ENCODE measurements at regions not wholly inside any gene's neighbourhood (a gene's known extent, or its start where the extent isn't known, plus 50 kb on each side); places are given as distances from the start of the nearest gene placed in this dataset.

- Histone ChIP-seq H3K4me3 (replicated peaks in 1 of 3; ENCODE audit: low read depth in 2 of 3, low read length in 3 of 3) (no peak overlapping the region), H3K4me1 (ENCODE audit: control insufficient read depth in 1 of 2, insufficient read depth in 2 of 2, low read length in 2 of 2) (peaks cover 9% of the 10 kb centered on the region in 2 donors), H4K20me1 (ENCODE audit: insufficient read depth, low read length) (no peaks in the 10 kb centered on the region), H3K27ac (ENCODE audit: low read depth in 1 of 2, low read length in 2 of 2) (no peak overlapping the region), H3K4me2 (replicated peaks; ENCODE audit: extremely low read depth, low read length, poor library complexity, severe bottlenecking) (no peak overlapping the region), H3K9ac (ENCODE audit: insufficient read depth, low read length, poor library complexity, severe bottlenecking) (no peak overlapping the region), H3K36me3 (replicated peaks in 1 of 2; ENCODE audit: control insufficient read depth in 1 of 2, insufficient read depth in 2 of 2, low read length in 2 of 2) (no peaks in the 10 kb centered on the region), H3K27me3 (ENCODE audit: control insufficient read depth in 2 of 2, insufficient read depth in 2 of 2, low read length in 2 of 2) (peaks cover 8 to 26% of the 10 kb centered on the region in 2 donors), H2AFZ (ENCODE audit: insufficient read depth, low read depth, low read length, poor library complexity, severe bottlenecking) (no peak overlapping the region), H3K9me3 (replicated peaks in 1 of 2; ENCODE audit: control insufficient read depth in 1 of 2, insufficient read depth in 1 of 2, low read length in 2 of 2) (no peaks in the 10 kb centered on the region), H3K79me2 (ENCODE audit: insufficient read depth, low read length) (no peaks in the 10 kb centered on the region)
- Mint-ChIP-seq H3K27me3 (ENCODE audit: low read depth in 3 of 3) (peaks cover 15 to 34% (median 31%) of the 10 kb centered on the region in 3 donors), H3K36me3 (no peaks in the 10 kb centered on the region), H3K9me3 (peaks cover 0 to 8% (median 0%) of the 10 kb centered on the region in 7 donors), H3K27ac (no peak overlapping the region), H3K4me1 (peaks cover 10% of the 10 kb centered on the region), H3K4me3 (peak overlapping the region in 1 of 2 donors; percentile 59)
- intact Hi-C loops (cut with micrococcal nuclease): loop anchor here (2.0 to 10.0 kb wide), 5 partner anchors 96 to 701 kb away; partner anchors contain the start of genes FNDC8 (in 1 of the 2) and RAD51D (in 1 of the 2)
- WGBS (ENCODE audit: insufficient coverage): 43% methylated on average over 2 of the region's 3 CpGs
- no peak for DNase-seq
- TF ChIP-seq CTCF (IDR thresholded peaks at IDR 0.05): no peak
Observed at GRCh38 chr17:34420900-34421299, 57.9 kb upstream of the CCL1 start.

DNA sequence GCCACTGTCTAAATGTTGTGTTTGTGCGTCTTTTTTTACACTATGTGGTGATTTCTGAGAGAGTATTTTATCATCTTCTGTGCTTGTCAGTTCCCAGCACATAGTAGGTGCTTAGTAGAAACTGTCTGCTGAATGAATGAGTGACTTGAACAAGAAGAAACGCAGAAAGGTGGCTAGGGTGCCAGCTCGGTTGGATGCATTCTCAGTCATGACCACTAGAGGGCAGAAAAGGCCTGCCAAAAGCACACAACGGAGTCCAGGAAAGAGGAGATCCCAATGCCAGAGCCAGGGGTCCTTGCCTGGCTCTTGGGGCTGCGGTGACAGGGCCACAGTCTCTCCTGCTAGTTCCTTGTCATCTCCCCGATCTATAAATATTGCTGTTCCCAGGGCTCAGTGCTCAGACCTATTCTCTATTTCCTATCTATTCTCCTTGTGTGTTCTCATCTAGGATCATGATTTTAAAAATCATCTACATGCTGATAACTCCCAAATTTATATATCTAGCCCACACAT, 57.3 kb upstream of the CCL1 start:
- Histone ChIP-seq H2AFZ (ENCODE audit: insufficient read depth, low read depth, low read length, poor library complexity, severe bottlenecking) (no peak overlapping the region), H3K27me3 (ENCODE audit: control insufficient read depth in 2 of 2, insufficient read depth in 2 of 2, low read length in 2 of 2) (peaks cover 6 to 21% of the 10 kb centered on the region in 2 donors), H3K79me2 (ENCODE audit: insufficient read depth, low read length) (no peaks in the 10 kb centered on the region), H3K4me2 (replicated peaks; ENCODE audit: extremely low read depth, low read length, poor library complexity, severe bottlenecking) (no peak overlapping the region), H3K4me1 (ENCODE audit: control insufficient read depth in 1 of 2, insufficient read depth in 2 of 2, low read length in 2 of 2) (peaks cover 9% of the 10 kb centered on the region in 2 donors), H3K9me3 (replicated peaks in 1 of 2; ENCODE audit: control insufficient read depth in 1 of 2, insufficient read depth in 1 of 2, low read length in 2 of 2) (no peaks in the 10 kb centered on the region), H3K27ac (ENCODE audit: low read depth in 1 of 2, low read length in 2 of 2) (no peak overlapping the region), H4K20me1 (ENCODE audit: insufficient read depth, low read length) (no peaks in the 10 kb centered on the region), H3K9ac (ENCODE audit: insufficient read depth, low read length, poor library complexity, severe bottlenecking) (no peak overlapping the region), H3K4me3 (replicated peaks in 1 of 3; ENCODE audit: low read depth in 2 of 3, low read length in 3 of 3) (no peak overlapping the region), H3K36me3 (replicated peaks in 1 of 2; ENCODE audit: control insufficient read depth in 1 of 2, insufficient read depth in 2 of 2, low read length in 2 of 2) (no peaks in the 10 kb centered on the region)
- Mint-ChIP-seq H3K4me1 (peaks cover 10% of the 10 kb centered on the region), H3K4me3 (no peak overlapping the region), H3K9me3 (peaks cover 0 to 8% (median 0%) of the 10 kb centered on the region in 7 donors), H3K27ac (no peak overlapping the region), H3K36me3 (no peaks in the 10 kb centered on the region), H3K27me3 (ENCODE audit: low read depth in 3 of 3) (peaks cover 13 to 37% (median 27%) of the 10 kb centered on the region in 3 donors)
- WGBS (ENCODE audit: insufficient coverage): 7% methylated on average over 5 of the region's 6 CpGs
- TF ChIP-seq CTCF (IDR thresholded peaks at IDR 0.05): peak; percentile 96
- peak; percentile 47 to 65 (median 64) for DNase-seq
- intact Hi-C loops (cut with micrococcal nuclease): loop anchor here (2.0 to 10.0 kb wide), 5 partner anchors 97 to 702 kb away; partner anchors contain the start of genes FNDC8 (in 1 of the 2) and RAD51D (in 1 of the 2)

Measured in CD14-positive monocyte (primary cell).